ENCODE measurements at regions not wholly inside any gene's neighbourhood (a gene's known extent, or its start where the extent isn't known, plus 50 kb on each side); places are given as distances from the start of the nearest gene placed in this dataset.

- no peak for TF ChIP-seq MAX (IDR thresholded peaks at IDR 0.05)
- no peak for TF ChIP-seq JUND (IDR thresholded peaks at IDR 0.05)
- TF ChIP-seq REST (IDR thresholded peaks at IDR 0.05) = no peak
- TF ChIP-seq CTCF (IDR thresholded peaks at IDR 0.05; ENCODE audit: low read depth, low read length, missing input control) = no peak
- no peak for TF ChIP-seq ZBTB33 (IDR thresholded peaks at IDR 0.05)
- TF ChIP-seq YY1 (IDR thresholded peaks at IDR 0.05) = no peak
- TF ChIP-seq FOXA1 (IDR thresholded peaks at IDR 0.05) = no peak
- TF ChIP-seq TAF1 (conservative IDR thresholded peaks at IDR 0.05) = no peak
- no peak for TF ChIP-seq SP1 (IDR thresholded peaks at IDR 0.05)
These were observed 157.6 kb upstream of the KLF4 start for GRCh38 chr9:107647141-107647540.
